ENCODE measurements at regions not wholly inside any gene's neighbourhood (a gene's known extent, or its start where the extent isn't known, plus 50 kb on each side); places are given as distances from the start of the nearest gene placed in this dataset.

DNA sequence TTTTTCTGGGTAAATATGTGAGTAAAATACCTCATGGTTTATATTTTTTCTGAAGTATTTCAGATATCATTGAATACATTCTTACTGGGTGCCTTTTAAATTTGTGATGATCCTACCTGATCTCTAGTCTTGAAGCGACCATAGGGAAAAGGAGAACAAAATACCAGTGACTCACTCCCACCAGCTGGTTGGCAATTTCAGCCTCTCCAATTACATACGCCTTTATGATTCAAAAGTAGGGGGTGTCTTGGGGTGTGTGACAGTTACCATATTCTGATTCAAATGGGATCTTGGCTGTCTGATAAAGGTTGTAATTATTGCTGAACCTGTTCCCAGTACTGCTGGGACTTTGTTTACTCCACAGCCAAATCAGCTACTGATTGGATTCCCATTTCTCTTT lies 175.9 kb upstream of the NXPH2 start:
- TF ChIP-seq CTCF (IDR thresholded peaks at IDR 0.05) (no peak), POLR2A (IDR thresholded peaks at IDR 0.05) (no peak)
